OCI-LY3 (cell line): ENCODE measurements at regions not wholly inside any gene's neighbourhood (a gene's known extent, or its start where the extent isn't known, plus 50 kb on each side); places are given as distances from the start of the nearest gene placed in this dataset.

Experiments used
- CTCF ChIP-seq: fragments of 200-600, 300-600 bp; sonication (generic); IDR thresholded peaks from 2 replicates; pipeline ENCODE4 v1.5.1; 2014; ENCODE audit warnings: antibody characterized with exemption, low read length, low read depth
- EZH2phosphoT487 ChIP-seq: fragments of 200-600 bp; shearing (Covaris generic); IDR thresholded peaks from 2 replicates; pipeline ENCODE4 v1.6.1; 2018; ENCODE audit warnings: antibody characterized with exemption, mixed run types, low read depth

GRCh38 chr4:103403619-103404018 is 205.5 kb upstream of the CENPE start:
- TF ChIP-seq EZH2phosphoT487 (no peak), CTCF (no peak)
